Liver (tissue), 8 donors: ENCODE measurements at regions not wholly inside any gene's neighbourhood (a gene's known extent, or its start where the extent isn't known, plus 50 kb on each side); places are given as distances from the start of the nearest gene placed in this dataset.

Experiments used
- DNase-seq: peaks from one replicate; pipeline ENCODE4 v3.0.0-alpha.2; 2017; ENCODE audit warnings: low spot score
- H3K27ac ChIP-seq, 2 donors: one replicate each; pipeline ENCODE4 v1.7.0; 2013; ENCODE audit warnings: inconsistent platforms in 2 of 2, low read length in 2 of 2, control low read depth in 1 of 2, low read depth in 1 of 2, mild to moderate bottlenecking in 1 of 2
- H3K27me3 ChIP-seq, 4 donors: one replicate each; pipeline versions ENCODE4 v1.6.1 to v1.7.0; 2013; ENCODE audit warnings: low read length in 3 of 4, inconsistent platforms in 1 of 4, mild to moderate bottlenecking in 1 of 4, moderate library complexity in 1 of 4; ENCODE audit not compliant: control insufficient read depth in 4 of 4, insufficient read depth in 4 of 4
- H3K36me3 ChIP-seq, 4 donors: one replicate each; pipeline versions ENCODE4 v1.6.1 to v1.7.0; 2013; ENCODE audit warnings: low read length in 3 of 4, mild to moderate bottlenecking in 3 of 4, low read depth in 1 of 4, moderate library complexity in 1 of 4; ENCODE audit not compliant: control insufficient read depth in 4 of 4, insufficient read depth in 3 of 4
- H3K4me1 ChIP-seq, 4 donors: one replicate each; pipeline versions ENCODE4 v1.6.1 to v1.7.0; 2013; ENCODE audit warnings: low read length in 3 of 4, mild to moderate bottlenecking in 3 of 4, moderate library complexity in 1 of 4; ENCODE audit not compliant: control insufficient read depth in 4 of 4, insufficient read depth in 4 of 4
- H3K4me3 ChIP-seq, 3 donors: one replicate each; pipeline versions ENCODE4 v1.6.1 to v1.7.0; 2013; ENCODE audit warnings: low read length in 3 of 3, control low read depth in 1 of 3, low read depth in 1 of 3, mild to moderate bottlenecking in 1 of 3
- H3K9ac ChIP-seq, 2 donors: one replicate each; pipeline ENCODE4 v1.7.0; 2013; ENCODE audit warnings: low read length in 2 of 2, mild to moderate bottlenecking in 2 of 2, moderate library complexity in 2 of 2, control low read depth in 1 of 2, low read depth in 1 of 2
- H3K9me3 ChIP-seq, 4 donors: one replicate each; pipeline versions ENCODE4 v1.6.1 to v1.7.0; 2013; ENCODE audit warnings: low read length in 3 of 4; ENCODE audit not compliant: control insufficient read depth in 4 of 4
- ATF3 ChIP-seq: IDR thresholded peaks from 2 replicates; pipeline ENCODE4 v1.6.1; 2016; ENCODE audit warnings: antibody characterized with exemption
- CTCF ChIP-seq: fragments of 150-350 bp; IDR thresholded peaks from 2 replicates; pipeline ENCODE4 v1.5.1; 2017; ENCODE audit warnings: improper control_type of control experiment, low read depth, low read length; ENCODE audit not compliant: missing input control
- EGR1 ChIP-seq, 2 donors: IDR thresholded peaks; 2 replicates each; pipeline ENCODE4 v1.6.1; 2016 to 2018; ENCODE audit warnings: antibody characterized with exemption in 2 of 2, low read depth in 2 of 2
- FOXA1 ChIP-seq: IDR thresholded peaks from 2 replicates; pipeline ENCODE4 v1.6.1; 2016; ENCODE audit warnings: antibody characterized with exemption
- FOXA2 ChIP-seq: IDR thresholded peaks from 2 replicates; pipeline ENCODE4 v1.6.1; 2016; ENCODE audit warnings: antibody characterized with exemption
- GABPA ChIP-seq, 2 donors: IDR thresholded peaks in 1 of 2; conservative IDR thresholded peaks in 1 of 2; 2 replicates each; pipeline ENCODE4 v1.6.1; 2016; ENCODE audit warnings: antibody characterized with exemption in 2 of 2, mild to moderate bottlenecking in 1 of 2, moderate library complexity in 1 of 2
- HNF4A ChIP-seq, 2 donors: conservative IDR thresholded peaks; 2 replicates each; pipeline ENCODE4 v1.6.1; 2016; ENCODE audit warnings: antibody characterized with exemption in 2 of 2, mild to moderate bottlenecking in 2 of 2
- HNF4G ChIP-seq: IDR thresholded peaks from 2 replicates; pipeline ENCODE4 v1.6.1; 2016; ENCODE audit warnings: antibody characterized with exemption
- JUND ChIP-seq, 2 donors: IDR thresholded peaks; 2 replicates each; pipeline ENCODE4 v1.6.1; 2016; ENCODE audit warnings: antibody characterized with exemption in 2 of 2
- MAX ChIP-seq: IDR thresholded peaks from 2 replicates; pipeline ENCODE4 v1.6.1; 2016; ENCODE audit warnings: antibody characterized with exemption
- NR2F2 ChIP-seq: IDR thresholded peaks from 2 replicates; pipeline ENCODE4 v1.6.1; 2016; ENCODE audit warnings: antibody characterized with exemption
- RAD21 ChIP-seq, 2 donors: IDR thresholded peaks; 2 replicates each; pipeline ENCODE4 v1.6.1; 2016; ENCODE audit warnings: antibody characterized with exemption in 2 of 2, mild to moderate bottlenecking in 2 of 2
- REST ChIP-seq: IDR thresholded peaks from 2 replicates; pipeline ENCODE4 v1.6.1; 2016; ENCODE audit warnings: antibody characterized with exemption, mild to moderate bottlenecking
- RXRA ChIP-seq, 2 donors: IDR thresholded peaks; 2 replicates each; pipeline ENCODE4 v1.6.1; 2017 to 2018; ENCODE audit warnings: antibody characterized with exemption in 2 of 2, mild to moderate bottlenecking in 1 of 2
- SP1 ChIP-seq: IDR thresholded peaks from 2 replicates; pipeline ENCODE4 v1.6.1; 2018; ENCODE audit warnings: antibody characterized with exemption, mild to moderate bottlenecking
- TAF1 ChIP-seq: conservative IDR thresholded peaks from 2 replicates; pipeline ENCODE4 v1.6.1; 2016; ENCODE audit warnings: antibody characterized with exemption, mild to moderate bottlenecking
- YY1 ChIP-seq: IDR thresholded peaks from 2 replicates; pipeline ENCODE4 v1.6.1; 2016; ENCODE audit warnings: antibody characterized with exemption, mild to moderate bottlenecking
- WGBS: extraction: QIAGEN DNeasy Blood & Tissue Kit; methylation state at CpG from one replicate; pipeline ENCODE4 v1.1.7; 2013; 5-methylcytosine and 5-hydroxymethylcytosine counted together
- donor health status: healthy.
- donor health status: healthy.
- donor health status: healthy.
- donor health status: healthy.
- donor health status: healthy.

GRCh38 chr6:14717307-14717706, 528.6 kb upstream of the JARID2 start:
- H3K9ac ChIP-seq: no peak overlapping the region
- H3K36me3 ChIP-seq: no peaks in the 10 kb centered on the region
- peaks cover 5 to 12% (median 7%) of the 10 kb centered on the region in 4 donors for H3K4me1 ChIP-seq
- no peak overlapping the region for H3K4me3 ChIP-seq
- TF ChIP-seq RAD21 (IDR thresholded peaks at IDR 0.05) (no peak), GABPA (IDR thresholded peaks at IDR 0.05 in 1 of 2, conservative IDR thresholded peaks at IDR 0.05 in 1 of 2) (no peak), HNF4G (no peak), FOXA1 (no peak), NR2F2 (no peak), FOXA2 (no peak), HNF4A (conservative IDR thresholded peaks at IDR 0.05) (no peak), JUND (IDR thresholded peaks at IDR 0.05) (no peak), EGR1 (IDR thresholded peaks at IDR 0.05; ENCODE audit: low read depth in 2 of 2) (no peak), REST (no peak), ATF3 (no peak), YY1 (no peak), SP1 (no peak), TAF1 (no peak)
- 90% methylated on average over 3 of the region's 3 CpGs for WGBS
- H3K27ac ChIP-seq: no peak overlapping the region
- H3K27me3 ChIP-seq: no peaks in the 10 kb centered on the region
- no peak for DNase-seq
- H3K9me3 ChIP-seq: no peaks in the 10 kb centered on the region

- Histone ChIP-seq H3K9ac (no peak overlapping the region), H3K27me3 (no peaks in the 10 kb centered on the region), H3K4me3 (no peak overlapping the region), H3K4me1 (peaks cover 5 to 12% (median 7%) of the 10 kb centered on the region in 4 donors), H3K9me3 (no peaks in the 10 kb centered on the region), H3K36me3 (no peaks in the 10 kb centered on the region), H3K27ac (no peak overlapping the region)
- no peak for DNase-seq
- TF ChIP-seq JUND (IDR thresholded peaks at IDR 0.05) (no peak), FOXA2 (no peak)
- WGBS: 90% methylated on average over 4 of the region's 4 CpGs
Observed at GRCh38 chr6:14718861-14719260, 527.0 kb upstream of the JARID2 start.

- DNase-seq: no peak
- Histone ChIP-seq H3K4me1 (peaks cover 5 to 12% (median 7%) of the 10 kb centered on the region in 4 donors), H3K9me3 (no peaks in the 10 kb centered on the region), H3K4me3 (no peak overlapping the region), H3K27me3 (no peaks in the 10 kb centered on the region), H3K27ac (no peak overlapping the region), H3K9ac (no peak overlapping the region), H3K36me3 (no peaks in the 10 kb centered on the region)
- 84% methylated on average over 7 of the region's 7 CpGs for WGBS
- no peak for TF ChIP-seq RXRA (IDR thresholded peaks at IDR 0.05)
- no peak for TF ChIP-seq GABPA (IDR thresholded peaks at IDR 0.05 in 1 of 2, conservative IDR thresholded peaks at IDR 0.05 in 1 of 2)
- no peak for TF ChIP-seq FOXA2
- no peak for TF ChIP-seq JUND (IDR thresholded peaks at IDR 0.05)
- no peak for TF ChIP-seq EGR1 (IDR thresholded peaks at IDR 0.05; ENCODE audit: low read depth in 2 of 2)
- no peak for TF ChIP-seq TAF1
- no peak for TF ChIP-seq FOXA1
- TF ChIP-seq HNF4A (conservative IDR thresholded peaks at IDR 0.05): no peak
- no peak for TF ChIP-seq SP1
- no peak for TF ChIP-seq RAD21 (IDR thresholded peaks at IDR 0.05)
- no peak for TF ChIP-seq MAX
- no peak for TF ChIP-seq YY1
- no peak for TF ChIP-seq HNF4G
- TF ChIP-seq CTCF: no peak
Observed at GRCh38 chr6:14719270-14719669, 526.6 kb upstream of the JARID2 start.
